HFFc6 (cell line): ENCODE measurements at regions not wholly inside any gene's neighbourhood (a gene's known extent, or its start where the extent isn't known, plus 50 kb on each side); places are given as distances from the start of the nearest gene placed in this dataset.
"Not testable (repeated sequence)": the region's sequence is repeated elsewhere in the genome, so short reads cannot be mapped to it uniquely, and the experiment has no call there.

Experiments
- DNase-seq: peaks from one replicate; pipeline ENCODE4 v3.0.0-alpha.2; 2018
- H3K27ac Mint-ChIP-seq: 2 replicates; pipeline ENCODE4 v1.8.0; 2020; ENCODE audit warnings: mild to moderate bottlenecking, mixed read lengths
- H3K27me3 Mint-ChIP-seq: 2 replicates; pipeline ENCODE4 v1.8.0; 2021; ENCODE audit warnings: mild to moderate bottlenecking, moderate library complexity, mixed read lengths; ENCODE audit not compliant: insufficient read depth
- H3K36me3 Mint-ChIP-seq: 2 replicates; pipeline ENCODE4 v1.8.0; 2021; ENCODE audit warnings: low read depth, mixed read lengths
- H3K4me1 Mint-ChIP-seq: 2 replicates; pipeline ENCODE4 v1.8.0; 2020; ENCODE audit warnings: low read depth, mixed read lengths
- H3K4me3 Mint-ChIP-seq: 2 replicates; pipeline ENCODE4 v1.8.0; 2020; ENCODE audit warnings: mild to moderate bottlenecking, moderate library complexity, mixed read lengths
- H3K9me3 Mint-ChIP-seq: 2 replicates; pipeline ENCODE4 v1.8.0; 2020; ENCODE audit warnings: mild to moderate bottlenecking, mixed read lengths
- TF ChIP-seq, protein P1 (sequence below): fragments of 200-600 bp; sonication (generic); IDR thresholded peaks from 2 replicates; pipeline ENCODE4 v1.5.0; 2021; ENCODE audit warnings: antibody characterized with exemption, mild to moderate bottlenecking

DNA sequence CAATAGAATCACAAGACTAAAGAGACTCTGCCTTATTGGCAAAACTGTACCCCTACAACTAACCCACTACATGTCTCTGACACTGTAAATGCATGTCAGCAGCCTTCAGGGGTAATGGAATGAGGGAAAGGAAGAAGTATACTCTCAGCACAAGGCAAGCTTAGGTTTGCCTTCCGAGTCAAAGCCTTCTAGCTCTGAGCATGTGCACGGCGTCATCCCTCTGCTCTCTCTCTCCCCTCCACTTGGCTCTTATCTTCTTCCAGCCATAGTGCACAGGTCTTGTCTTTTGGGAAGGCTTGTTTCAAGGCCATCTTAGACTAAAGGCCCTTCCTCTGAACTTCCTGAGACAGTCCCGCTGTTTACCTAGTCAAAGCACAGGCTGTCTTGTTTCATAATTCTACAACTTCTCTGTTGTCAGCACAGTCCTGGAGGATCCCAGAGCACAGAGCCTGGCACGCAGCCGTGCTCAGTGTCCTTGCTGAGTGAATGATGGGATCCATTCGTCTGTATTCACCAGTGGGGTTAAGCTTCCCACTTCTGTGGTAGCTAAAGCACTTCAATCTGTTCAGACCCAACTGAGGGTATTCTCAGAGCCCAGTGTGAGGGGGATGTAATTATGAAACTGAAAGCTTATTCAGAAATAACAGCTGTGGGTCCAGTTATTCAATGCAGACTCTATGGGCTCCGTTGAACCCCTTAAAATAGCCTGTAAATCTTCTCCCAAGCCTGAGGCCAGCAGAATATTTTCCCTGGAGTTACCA lies 166.5 kb upstream of the PLD5 start:
- no peaks in the 10 kb centered on the region for H3K36me3 Mint-ChIP-seq
- no peak for DNase-seq
- H3K9me3 Mint-ChIP-seq: peaks cover 27% of the 10 kb centered on the region
- H3K4me3 Mint-ChIP-seq: no peak overlapping the region
- TF ChIP-seq, protein P1, sequence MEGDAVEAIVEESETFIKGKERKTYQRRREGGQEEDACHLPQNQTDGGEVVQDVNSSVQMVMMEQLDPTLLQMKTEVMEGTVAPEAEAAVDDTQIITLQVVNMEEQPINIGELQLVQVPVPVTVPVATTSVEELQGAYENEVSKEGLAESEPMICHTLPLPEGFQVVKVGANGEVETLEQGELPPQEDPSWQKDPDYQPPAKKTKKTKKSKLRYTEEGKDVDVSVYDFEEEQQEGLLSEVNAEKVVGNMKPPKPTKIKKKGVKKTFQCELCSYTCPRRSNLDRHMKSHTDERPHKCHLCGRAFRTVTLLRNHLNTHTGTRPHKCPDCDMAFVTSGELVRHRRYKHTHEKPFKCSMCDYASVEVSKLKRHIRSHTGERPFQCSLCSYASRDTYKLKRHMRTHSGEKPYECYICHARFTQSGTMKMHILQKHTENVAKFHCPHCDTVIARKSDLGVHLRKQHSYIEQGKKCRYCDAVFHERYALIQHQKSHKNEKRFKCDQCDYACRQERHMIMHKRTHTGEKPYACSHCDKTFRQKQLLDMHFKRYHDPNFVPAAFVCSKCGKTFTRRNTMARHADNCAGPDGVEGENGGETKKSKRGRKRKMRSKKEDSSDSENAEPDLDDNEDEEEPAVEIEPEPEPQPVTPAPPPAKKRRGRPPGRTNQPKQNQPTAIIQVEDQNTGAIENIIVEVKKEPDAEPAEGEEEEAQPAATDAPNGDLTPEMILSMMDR: no peak
- no peak overlapping the region for H3K27ac Mint-ChIP-seq
- no peaks in the 10 kb centered on the region for H3K4me1 Mint-ChIP-seq
- no peaks in the 10 kb centered on the region for H3K27me3 Mint-ChIP-seq

DNA sequence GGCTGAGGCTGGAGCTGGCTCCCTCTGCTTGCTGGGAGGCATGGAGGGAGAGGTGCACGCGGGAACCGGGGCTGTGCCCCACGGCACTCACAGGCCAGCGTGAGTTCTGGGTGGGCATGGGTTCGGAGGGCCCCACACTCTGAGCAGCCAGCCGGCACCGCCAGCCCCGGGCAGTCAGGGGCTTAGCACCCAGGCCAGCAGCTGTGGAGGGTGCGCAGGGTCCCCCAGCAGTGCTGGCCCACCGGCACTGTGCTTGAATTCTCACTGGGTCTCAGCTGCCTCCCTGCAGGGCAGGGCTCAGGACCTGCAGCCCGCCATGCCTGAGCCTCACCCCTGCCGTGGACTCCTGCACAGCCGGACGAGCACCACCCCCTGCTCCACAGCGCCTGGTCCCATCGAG lies 164.9 kb upstream of the PLD5 start:
- Mint-ChIP-seq H3K4me3 (no peak overlapping the region), H3K9me3 (peaks cover 36% of the 10 kb centered on the region), H3K27me3 (no peaks in the 10 kb centered on the region), H3K4me1 (no peaks in the 10 kb centered on the region), H3K36me3 (no peaks in the 10 kb centered on the region), H3K27ac (no peak overlapping the region)
- TF ChIP-seq, protein P1: no peak
- no peak for DNase-seq

DNA sequence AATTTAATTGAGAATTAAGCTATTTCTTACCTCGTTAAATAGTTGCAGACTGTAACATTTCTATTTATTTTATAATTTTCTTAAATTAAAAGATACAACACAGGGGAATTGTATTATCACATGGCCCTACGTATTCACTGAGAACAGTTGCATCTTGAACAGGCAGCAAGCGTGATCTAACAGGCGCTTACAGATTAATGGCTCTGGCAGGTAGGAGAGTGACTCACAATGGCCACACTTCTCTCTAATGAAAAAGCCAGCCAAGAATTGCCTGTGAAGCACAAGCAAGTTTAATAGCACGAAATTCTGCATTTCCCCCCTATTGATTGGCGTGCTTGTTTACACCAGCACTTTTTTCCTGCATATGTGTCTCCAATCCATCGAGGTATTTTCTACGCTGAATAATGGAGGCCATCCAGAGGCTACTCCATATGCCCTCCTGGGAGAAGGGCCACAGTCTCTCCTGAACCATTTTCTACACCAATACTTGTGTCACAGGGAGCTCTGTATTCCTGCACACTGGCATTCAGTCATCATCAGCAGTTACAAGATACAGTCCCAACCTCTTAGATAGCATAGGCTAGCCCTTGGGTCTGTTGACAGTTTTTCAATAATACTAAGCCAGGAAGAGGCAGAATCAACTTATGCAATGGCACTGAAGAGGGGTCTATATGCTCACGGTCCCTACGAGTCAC lies 150.6 kb upstream of the PLD5 start:
- TF ChIP-seq, protein P1: no peak
- no peak overlapping the region for H3K4me3 Mint-ChIP-seq
- no peak overlapping the region for H3K27ac Mint-ChIP-seq
- peaks cover 48% of the 10 kb centered on the region for H3K9me3 Mint-ChIP-seq
- no peak for DNase-seq
- H3K27me3 Mint-ChIP-seq: no peaks in the 10 kb centered on the region
- no peaks in the 10 kb centered on the region for H3K36me3 Mint-ChIP-seq
- no peaks in the 10 kb centered on the region for H3K4me1 Mint-ChIP-seq

DNA sequence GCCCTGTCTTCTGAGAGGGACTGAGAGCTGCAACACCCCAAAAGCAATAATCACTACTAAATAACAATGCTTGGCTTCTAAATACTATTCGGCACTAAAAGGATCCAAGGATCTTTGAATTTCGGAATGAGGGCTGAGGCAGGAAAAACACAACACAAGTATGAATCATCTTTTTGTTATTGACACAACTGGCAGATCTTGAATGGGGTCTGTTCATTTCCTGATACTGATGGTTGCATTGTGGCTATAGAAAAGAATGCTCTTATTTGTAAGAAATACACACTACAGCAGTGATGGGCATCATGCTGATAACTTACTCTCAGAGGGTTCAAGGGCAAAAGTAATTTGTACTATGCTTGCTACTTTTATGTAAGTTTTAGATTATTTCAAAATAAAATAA lies 149.2 kb upstream of the PLD5 start:
- H3K27ac Mint-ChIP-seq: no peak overlapping the region
- H3K4me3 Mint-ChIP-seq: no peak overlapping the region
- H3K27me3 Mint-ChIP-seq: no peaks in the 10 kb centered on the region

DNA sequence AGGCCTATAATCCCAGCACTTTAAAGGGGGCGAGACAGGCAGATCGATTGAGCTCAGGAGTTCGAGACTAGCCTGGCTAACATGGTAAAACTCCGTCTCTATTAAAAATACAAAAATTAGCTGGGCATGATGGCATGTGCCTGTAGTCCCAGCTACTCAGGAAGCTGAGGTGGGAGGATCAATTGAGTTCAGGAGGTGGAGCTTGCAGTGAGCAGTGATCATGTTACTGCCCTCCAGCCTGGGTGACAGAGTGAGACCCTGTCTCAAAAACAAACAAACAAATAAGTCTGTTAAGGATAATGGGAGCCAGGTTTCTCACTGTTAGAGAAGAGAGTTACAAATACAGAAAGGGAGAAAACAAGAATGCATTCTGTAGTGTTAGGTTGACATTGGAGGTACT lies 148.7 kb upstream of the PLD5 start:
- H3K27ac Mint-ChIP-seq, H3K4me1 Mint-ChIP-seq, H3K27me3 Mint-ChIP-seq, H3K36me3 Mint-ChIP-seq, DNase-seq, H3K4me3 Mint-ChIP-seq: not testable (repeated sequence)
- H3K9me3 Mint-ChIP-seq: peaks cover 43% of the 10 kb centered on the region

More for the DNA sequence above, 149.2 kb upstream of the PLD5 start:
- TF ChIP-seq, protein P1: no peak
- DNase-seq: no peak
- no peaks in the 10 kb centered on the region for H3K4me1 Mint-ChIP-seq
- H3K9me3 Mint-ChIP-seq: peaks cover 42% of the 10 kb centered on the region
- no peaks in the 10 kb centered on the region for H3K36me3 Mint-ChIP-seq

DNA sequence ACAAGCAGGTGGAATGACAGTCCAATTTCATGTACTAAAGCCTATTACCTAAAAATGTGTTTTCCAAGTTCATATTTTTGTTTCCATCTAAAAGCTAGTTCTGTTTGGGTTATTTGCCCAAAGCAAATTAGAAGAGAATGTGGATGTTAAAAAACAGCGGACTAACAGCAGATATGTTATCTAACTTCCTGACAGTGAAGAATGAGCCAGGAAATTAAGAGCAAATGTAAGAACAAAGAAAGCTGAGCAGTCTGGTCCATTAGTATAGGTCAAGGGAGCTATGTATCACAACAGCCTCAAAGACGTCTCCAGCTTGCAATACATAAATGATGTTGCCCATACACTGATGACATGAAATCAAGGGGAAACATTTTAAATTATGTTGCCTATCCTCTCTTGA lies 145.5 kb upstream of the PLD5 start:
- no peaks in the 10 kb centered on the region for H3K27me3 Mint-ChIP-seq
- H3K36me3 Mint-ChIP-seq: no peaks in the 10 kb centered on the region
- TF ChIP-seq, protein P1: no peak
- H3K27ac Mint-ChIP-seq: no peak overlapping the region
- H3K9me3 Mint-ChIP-seq: peaks cover 41% of the 10 kb centered on the region
- H3K4me3 Mint-ChIP-seq: no peak overlapping the region
- DNase-seq: no peak
- no peaks in the 10 kb centered on the region for H3K4me1 Mint-ChIP-seq
